Activated T-cell treated with anti-CD3 and anti-CD28 coated beads, Interleukin-2, amount 50 U/mL, for 24 hours (primary cell): ENCODE measurements at regions not wholly inside any gene's neighbourhood (a gene's known extent, or its start where the extent isn't known, plus 50 kb on each side); places are given as distances from the start of the nearest gene placed in this dataset.
"Not testable (repeated sequence)": the region's sequence is repeated elsewhere in the genome, so short reads cannot be mapped to it uniquely, and the experiment has no call there.

Experiments used
- DNase-seq: peaks from one replicate; pipeline ENCODE4 v3.0.0-alpha.2; 2020
- H3K27ac Mint-ChIP-seq: 2 replicates; pipeline ENCODE4 v1.8.0; 2020; ENCODE audit warnings: mild to moderate bottlenecking, mixed read lengths
- H3K27me3 Mint-ChIP-seq: 2 replicates; pipeline ENCODE4 v1.8.0; 2020; ENCODE audit warnings: mixed read lengths
- H3K36me3 Mint-ChIP-seq: 2 replicates; pipeline ENCODE4 v1.8.0; 2020; ENCODE audit warnings: low read depth, mixed read lengths
- H3K4me1 Mint-ChIP-seq: 2 replicates; pipeline ENCODE4 v1.8.0; 2020; ENCODE audit warnings: low read depth, mixed read lengths
- H3K4me3 Mint-ChIP-seq: 2 replicates; pipeline ENCODE4 v1.8.0; 2020; ENCODE audit warnings: mild to moderate bottlenecking, moderate library complexity, mixed read lengths
- H3K9me3 Mint-ChIP-seq: 2 replicates; pipeline ENCODE4 v1.8.0; 2020; ENCODE audit warnings: mixed read lengths

DNA sequence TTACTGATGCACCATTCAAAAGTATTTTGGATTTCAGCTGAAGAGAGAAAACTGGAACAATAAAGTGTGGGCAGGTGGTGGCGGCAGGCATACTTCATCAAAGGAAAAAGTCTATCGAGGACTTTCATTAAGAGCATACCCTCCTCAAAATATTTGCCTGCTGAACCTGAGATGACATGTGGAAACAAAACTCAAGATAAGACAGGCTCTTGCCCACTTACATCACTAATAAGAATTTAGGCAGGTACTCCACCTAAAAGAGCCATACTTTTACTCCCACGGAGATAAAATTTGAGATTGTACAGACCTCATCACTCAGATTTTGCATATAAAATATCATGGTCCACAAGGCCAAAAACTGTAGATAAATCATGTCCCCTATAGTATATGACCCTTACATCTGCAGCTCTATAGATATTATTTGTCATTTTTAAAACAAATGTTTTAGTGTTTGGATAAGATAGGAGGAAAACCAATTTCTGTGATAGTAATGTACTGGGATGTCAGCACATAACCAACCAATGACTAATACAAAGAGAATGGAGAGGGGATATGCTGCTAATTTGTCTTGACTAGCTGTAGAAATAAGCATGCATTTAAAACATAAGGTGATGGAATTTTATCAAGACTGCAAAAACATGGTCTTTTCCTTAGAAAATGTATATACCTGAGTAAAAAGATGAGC is 730.6 kb upstream of the ZNF608 start:
- Mint-ChIP-seq H3K36me3 (no peaks in the 10 kb centered on the region), H3K4me3 (no peak overlapping the region), H3K27me3 (no peaks in the 10 kb centered on the region), H3K9me3 (peaks cover 6% of the 10 kb centered on the region), H3K27ac (no peak overlapping the region), H3K4me1 (no peaks in the 10 kb centered on the region)
- no peak for DNase-seq

GRCh38 chr5:125477586-125477975 is 731.1 kb upstream of the ZNF608 start:
- no peaks in the 10 kb centered on the region for H3K4me1 Mint-ChIP-seq
- DNase-seq = no peak
- H3K36me3 Mint-ChIP-seq = no peaks in the 10 kb centered on the region
- H3K4me3 Mint-ChIP-seq = no peak overlapping the region
- no peaks in the 10 kb centered on the region for H3K27me3 Mint-ChIP-seq
- no peak overlapping the region for H3K27ac Mint-ChIP-seq
- peaks cover 6% of the 10 kb centered on the region for H3K9me3 Mint-ChIP-seq

DNA sequence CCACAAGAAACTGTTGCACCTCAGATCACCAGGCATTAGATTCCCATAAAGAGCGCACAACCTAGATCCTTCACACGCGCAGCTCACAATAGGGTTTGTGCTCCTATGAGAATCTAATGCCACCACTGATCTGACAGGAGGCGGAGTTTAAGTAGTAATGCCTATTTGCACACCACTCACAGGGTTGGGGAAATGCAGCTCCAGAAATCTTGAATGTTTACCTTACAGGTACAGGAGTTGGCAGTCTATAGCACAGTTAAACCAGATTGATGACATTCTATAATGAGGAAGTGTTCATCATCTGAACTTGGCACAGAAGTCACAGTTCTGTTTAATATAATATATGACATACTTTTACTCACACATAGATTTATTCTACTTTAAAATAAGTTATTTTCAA is 732.2 kb upstream of the ZNF608 start:
- Mint-ChIP-seq H3K27ac (no peak overlapping the region), H3K4me3 (no peak overlapping the region), H3K4me1 (no peaks in the 10 kb centered on the region)

DNA sequence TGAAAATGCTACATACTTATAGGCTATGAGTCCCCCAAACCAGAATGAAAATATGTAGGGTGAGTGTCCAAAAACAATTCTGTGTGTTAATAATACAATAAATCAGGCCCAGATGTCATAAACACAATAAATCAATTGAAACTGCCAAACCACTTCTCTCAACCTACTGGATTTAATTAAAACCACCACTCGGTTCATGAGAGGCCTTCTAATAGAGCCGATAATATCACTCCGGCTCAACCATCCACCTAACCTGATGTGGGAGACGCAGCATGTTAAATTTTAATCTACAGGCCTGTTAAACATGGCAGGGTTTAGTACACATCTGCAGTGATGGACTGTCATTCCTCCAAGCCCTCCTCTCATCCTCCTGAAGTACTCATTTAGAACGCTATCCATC is 734.5 kb upstream of the ZNF608 start:
- DNase-seq = no peak
- no peak overlapping the region for H3K4me3 Mint-ChIP-seq
- H3K4me1 Mint-ChIP-seq = no peaks in the 10 kb centered on the region
- H3K27ac Mint-ChIP-seq = no peak overlapping the region
- H3K36me3 Mint-ChIP-seq = no peaks in the 10 kb centered on the region
- H3K27me3 Mint-ChIP-seq = no peaks in the 10 kb centered on the region
- peaks cover 3% of the 10 kb centered on the region for H3K9me3 Mint-ChIP-seq

More for the DNA sequence above, 732.2 kb upstream of the ZNF608 start:
- Mint-ChIP-seq H3K9me3 (peaks cover 8% of the 10 kb centered on the region), H3K36me3 (no peaks in the 10 kb centered on the region), H3K27me3 (no peaks in the 10 kb centered on the region)
- DNase-seq = no peak

DNA sequence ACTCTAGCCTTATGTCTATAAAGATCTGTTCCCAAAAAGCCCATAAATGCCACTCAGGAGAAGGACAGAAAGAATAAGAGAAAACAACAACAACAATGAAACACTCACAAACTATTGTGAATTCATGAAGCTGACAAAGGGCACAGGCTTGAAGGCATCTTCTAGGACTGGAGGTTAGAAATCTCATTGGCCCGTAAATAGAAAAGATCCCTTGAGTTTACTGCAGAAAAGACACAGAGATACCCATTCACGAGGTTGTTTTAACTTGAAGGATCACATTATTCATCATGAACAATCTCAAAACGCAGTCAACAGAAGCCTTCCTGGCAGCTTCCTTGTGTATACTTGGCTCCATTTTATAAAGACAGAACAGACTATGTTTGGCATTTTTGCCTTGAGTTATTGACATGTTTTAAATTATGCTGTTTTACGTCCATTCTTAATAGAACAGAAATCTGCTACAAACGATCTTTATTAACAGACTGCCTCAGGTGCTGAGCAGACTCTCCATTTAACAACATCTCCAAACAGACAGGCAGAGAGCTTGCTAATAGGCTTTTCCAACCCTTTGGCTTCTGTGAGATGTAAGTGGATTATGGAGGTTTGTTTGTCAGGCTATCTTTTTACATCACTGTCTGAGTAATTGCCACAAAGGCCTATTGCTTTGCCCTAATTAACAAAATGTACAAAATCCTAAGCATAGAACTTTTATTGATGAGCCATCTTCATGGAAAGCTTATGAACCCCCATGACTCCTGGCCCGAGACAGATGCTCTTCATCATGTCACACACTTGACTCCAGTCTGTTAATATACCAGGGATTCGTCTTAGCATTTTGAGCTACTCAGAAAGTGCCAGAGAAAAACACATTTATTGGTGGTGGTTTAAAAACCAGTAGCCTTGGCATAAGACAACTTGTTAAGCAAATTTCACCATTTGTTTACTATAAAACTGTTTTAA is 735.3 kb upstream of the ZNF608 start:
- no peak overlapping the region for H3K27ac Mint-ChIP-seq
- no peaks in the 10 kb centered on the region for H3K4me1 Mint-ChIP-seq
- H3K9me3 Mint-ChIP-seq = peaks cover 3% of the 10 kb centered on the region
- no peaks in the 10 kb centered on the region for H3K27me3 Mint-ChIP-seq
- DNase-seq = no peak
- H3K4me3 Mint-ChIP-seq = no peak overlapping the region
- no peaks in the 10 kb centered on the region for H3K36me3 Mint-ChIP-seq

DNA sequence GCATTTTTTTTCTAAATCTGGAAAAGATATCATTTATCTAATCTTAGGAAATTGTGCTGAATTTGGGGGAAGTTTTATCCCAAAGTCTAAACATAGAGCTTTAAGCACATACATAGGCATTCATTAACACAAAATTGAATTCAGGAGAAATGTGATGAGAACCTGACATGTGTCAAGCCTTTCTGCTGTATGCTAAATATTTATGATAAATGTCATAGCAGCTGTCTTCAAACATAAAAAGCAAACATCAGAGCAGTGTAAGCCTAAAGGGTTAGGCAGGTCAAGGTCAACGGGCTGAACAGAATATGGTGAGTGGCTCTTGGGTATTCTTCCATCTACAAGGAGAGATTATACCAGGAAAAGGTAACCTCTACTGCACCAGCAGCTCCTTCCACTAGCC is 737.2 kb upstream of the ZNF608 start:
- H3K4me1 Mint-ChIP-seq = no peaks in the 10 kb centered on the region
- no peak overlapping the region for H3K27ac Mint-ChIP-seq
- H3K9me3 Mint-ChIP-seq = peaks cover 10% of the 10 kb centered on the region
- no peaks in the 10 kb centered on the region for H3K27me3 Mint-ChIP-seq
- no peak for DNase-seq
- H3K4me3 Mint-ChIP-seq = no peak overlapping the region
- no peaks in the 10 kb centered on the region for H3K36me3 Mint-ChIP-seq

DNA sequence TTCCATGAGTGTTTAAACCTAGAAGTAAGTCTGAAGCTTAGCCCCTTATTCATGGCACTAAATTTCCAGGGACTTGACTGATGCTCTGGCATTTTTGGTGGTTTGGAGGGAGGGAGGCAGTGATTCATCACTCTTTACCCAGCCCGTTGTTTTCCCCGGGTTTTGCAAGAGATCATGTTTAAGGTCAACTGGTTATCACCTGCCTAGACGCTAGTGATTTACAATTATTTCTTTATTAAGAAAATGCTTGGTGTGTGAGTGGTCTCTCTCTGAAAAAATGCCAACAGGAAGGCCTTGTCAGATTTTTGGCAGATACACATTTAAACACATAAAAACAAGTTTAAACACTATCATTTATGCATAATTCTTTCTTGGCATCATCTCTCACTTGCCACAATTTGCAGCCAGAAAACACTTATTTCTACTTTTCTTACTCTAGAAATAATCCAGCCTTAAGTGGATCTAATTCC is 737.9 kb upstream of the ZNF608 start:
- Mint-ChIP-seq H3K4me3 (no peak overlapping the region), H3K4me1 (no peaks in the 10 kb centered on the region), H3K36me3 (no peaks in the 10 kb centered on the region), H3K27me3 (no peaks in the 10 kb centered on the region), H3K9me3 (peaks cover 10% of the 10 kb centered on the region), H3K27ac (no peak overlapping the region)
- no peak for DNase-seq

DNA sequence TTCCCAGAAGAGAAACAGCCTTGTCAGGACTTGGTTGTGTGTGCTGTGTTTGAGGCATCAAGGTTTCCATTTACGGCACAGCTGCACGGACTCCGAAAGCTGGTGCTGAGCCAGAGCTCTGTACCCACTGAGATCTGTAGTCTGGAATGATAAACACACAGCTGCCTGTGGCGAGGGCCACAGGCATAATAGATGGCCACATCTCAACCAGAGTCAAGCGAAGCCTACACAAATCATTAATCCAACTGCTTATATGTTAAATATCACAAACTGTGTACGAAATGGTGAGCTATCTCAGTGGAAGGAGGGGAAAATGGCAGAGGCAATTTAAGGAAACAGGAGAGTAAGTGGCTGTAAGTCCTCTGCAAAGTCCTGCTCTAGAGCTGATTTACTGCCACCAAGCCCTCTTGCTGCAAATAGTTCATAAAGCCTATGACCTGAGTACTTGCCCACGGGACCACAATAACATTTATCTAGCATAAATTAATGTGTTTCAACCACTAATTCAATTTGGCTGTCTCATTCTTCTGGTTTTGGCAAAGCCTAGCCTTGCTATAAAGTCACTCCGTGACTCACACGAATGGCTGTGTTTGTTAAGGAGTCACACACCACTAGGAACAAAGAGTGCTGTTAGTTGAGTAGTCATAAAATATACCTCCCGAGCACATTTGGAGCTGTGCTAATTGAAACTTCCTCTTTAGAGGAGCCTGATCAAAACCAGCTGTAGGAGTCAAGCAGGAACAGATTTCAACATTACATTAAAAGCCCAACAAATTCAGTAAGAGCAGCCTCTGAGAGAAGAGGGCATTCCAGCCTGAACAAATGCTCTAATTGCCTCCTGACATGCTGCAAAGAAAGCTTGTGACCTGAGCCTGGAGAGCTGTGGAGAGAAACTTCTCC is 738.6 kb upstream of the ZNF608 start:
- Mint-ChIP-seq H3K4me3 (no peak overlapping the region), H3K4me1 (no peaks in the 10 kb centered on the region), H3K36me3 (no peaks in the 10 kb centered on the region), H3K9me3 (peaks cover 10% of the 10 kb centered on the region), H3K27ac (no peak overlapping the region), H3K27me3 (no peaks in the 10 kb centered on the region)
- no peak for DNase-seq

- no peaks in the 10 kb centered on the region for H3K36me3 Mint-ChIP-seq
- no peak overlapping the region for H3K4me3 Mint-ChIP-seq
- H3K9me3 Mint-ChIP-seq = peaks cover 10% of the 10 kb centered on the region
- H3K27ac Mint-ChIP-seq = no peak overlapping the region
- no peak for DNase-seq
- no peaks in the 10 kb centered on the region for H3K27me3 Mint-ChIP-seq
- H3K4me1 Mint-ChIP-seq = no peaks in the 10 kb centered on the region
These were observed 739.3 kb upstream of the ZNF608 start for GRCh38 chr5:125485771-125486170.

- no peak overlapping the region for H3K4me3 Mint-ChIP-seq
- DNase-seq = no peak
- no peaks in the 10 kb centered on the region for H3K27me3 Mint-ChIP-seq
- H3K27ac Mint-ChIP-seq = no peak overlapping the region
- H3K4me1 Mint-ChIP-seq = no peaks in the 10 kb centered on the region
- no peaks in the 10 kb centered on the region for H3K36me3 Mint-ChIP-seq
- peaks cover 10% of the 10 kb centered on the region for H3K9me3 Mint-ChIP-seq
These were observed 740.2 kb upstream of the ZNF608 start for GRCh38 chr5:125486634-125487033.

DNA sequence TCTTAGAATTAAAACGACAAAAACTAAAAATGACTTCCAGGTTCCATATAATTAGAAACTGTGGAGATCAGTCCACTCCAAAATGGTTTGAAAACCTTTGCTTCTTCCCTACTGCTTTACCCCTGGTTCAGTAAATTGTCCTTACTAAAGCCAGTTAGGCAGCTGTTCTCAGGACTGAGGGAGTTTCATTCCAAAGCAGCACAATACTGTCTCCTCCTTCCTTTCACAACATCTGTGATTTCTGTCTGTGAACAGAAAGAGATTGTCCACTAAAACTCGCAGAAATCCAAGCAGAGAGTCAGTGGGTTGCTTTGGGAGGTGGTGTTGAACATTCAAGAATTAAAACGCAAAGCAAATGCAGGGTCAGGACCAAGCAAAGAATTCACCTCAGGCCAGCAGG is 740.8 kb upstream of the ZNF608 start:
- Mint-ChIP-seq H3K4me3 (no peak overlapping the region), H3K4me1 (no peaks in the 10 kb centered on the region), H3K27ac (no peak overlapping the region), H3K27me3 (no peaks in the 10 kb centered on the region), H3K9me3 (peaks cover 10% of the 10 kb centered on the region), H3K36me3 (no peaks in the 10 kb centered on the region)
- DNase-seq = no peak

DNA sequence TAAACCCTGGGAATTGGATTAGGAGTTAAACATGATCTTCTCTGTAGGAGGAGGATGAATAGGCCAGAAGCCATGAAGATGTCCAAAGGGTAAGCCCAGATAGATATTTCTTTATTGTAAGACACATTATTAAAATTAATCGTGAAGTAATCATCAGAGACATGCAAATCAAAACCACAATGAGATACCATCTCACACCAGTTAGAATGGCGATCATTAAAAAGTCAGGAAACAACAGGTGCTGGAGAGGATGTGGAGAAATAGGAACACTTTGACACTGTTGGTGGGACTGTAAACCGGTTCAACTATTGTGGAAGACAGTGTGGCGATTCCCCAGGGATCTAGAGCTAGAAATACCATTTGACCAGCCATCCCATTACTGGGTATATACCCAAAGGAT is 741.2 kb upstream of the ZNF608 start:
- DNase-seq, H3K9me3 Mint-ChIP-seq, H3K27ac Mint-ChIP-seq, H3K36me3 Mint-ChIP-seq, H3K27me3 Mint-ChIP-seq, H3K4me3 Mint-ChIP-seq, H3K4me1 Mint-ChIP-seq: not testable (repeated sequence)

DNA sequence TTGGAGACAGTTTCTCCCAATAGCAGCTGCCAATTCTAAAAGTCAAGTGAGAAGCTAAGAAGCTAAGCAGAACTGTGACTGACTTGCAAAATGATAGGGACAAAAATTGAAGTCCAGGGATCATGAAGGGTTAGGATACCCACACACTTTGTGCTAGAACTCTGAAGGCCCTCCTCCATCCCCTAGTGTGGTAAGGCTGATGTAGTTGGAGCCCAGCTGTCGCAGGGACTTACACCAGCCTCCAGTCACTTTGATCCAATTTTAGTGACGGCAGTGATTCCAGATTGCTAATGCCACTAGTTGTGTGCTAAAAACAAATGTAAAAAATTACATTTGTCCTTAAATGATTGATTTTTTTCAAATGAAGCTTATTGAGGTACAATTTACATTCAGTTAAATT is 742.7 kb upstream of the ZNF608 start:
- no peaks in the 10 kb centered on the region for H3K4me1 Mint-ChIP-seq
- no peak for DNase-seq
- H3K36me3 Mint-ChIP-seq = no peaks in the 10 kb centered on the region
- H3K9me3 Mint-ChIP-seq = peaks cover 11% of the 10 kb centered on the region
- no peaks in the 10 kb centered on the region for H3K27me3 Mint-ChIP-seq
- no peak overlapping the region for H3K4me3 Mint-ChIP-seq
- H3K27ac Mint-ChIP-seq = no peak overlapping the region

- H3K27ac Mint-ChIP-seq = no peak overlapping the region
- no peaks in the 10 kb centered on the region for H3K27me3 Mint-ChIP-seq
- no peak overlapping the region for H3K4me3 Mint-ChIP-seq
- no peaks in the 10 kb centered on the region for H3K36me3 Mint-ChIP-seq
- H3K9me3 Mint-ChIP-seq = peaks cover 11% of the 10 kb centered on the region
- no peak for DNase-seq
- H3K4me1 Mint-ChIP-seq = no peaks in the 10 kb centered on the region
These were observed 745.6 kb upstream of the ZNF608 start for GRCh38 chr5:125491986-125492492.
